ELR (cell line): ENCODE measurements at regions not wholly inside any gene's neighbourhood (a gene's known extent, or its start where the extent isn't known, plus 50 kb on each side); places are given as distances from the start of the nearest gene placed in this dataset.
A peak's percentile ranks its signal among the peaks of the same experiment; 100 is the strongest.
"Not testable (repeated sequence)": the region's sequence is repeated elsewhere in the genome, so short reads cannot be mapped to it uniquely, and the experiment has no call there.

Experiments used
- DNase-seq: peaks from one replicate; pipeline ENCODE4 v3.0.0-alpha.2; 2015; ENCODE audit warnings: low read depth

GRCh38 chr6:152811785-152812184, 61.2 kb downstream of the VIP start:
- no peak for DNase-seq

- DNase-seq = no peak
Measured at GRCh38 chr6:152815230-152815872, 64.8 kb downstream of the VIP start.

- no peak for DNase-seq
Measured at GRCh38 chr6:152816055-152816454, 65.5 kb downstream of the VIP start.

GRCh38 chr6:152821525-152821924, 70.9 kb downstream of the VIP start:
- peak; percentile 10 for DNase-seq

- DNase-seq = no peak
Measured at GRCh38 chr6:152824666-152825065, 74.1 kb downstream of the VIP start.

GRCh38 chr6:152828431-152828830, 77.8 kb downstream of the VIP start:
- no peak for DNase-seq

- DNase-seq = not testable (repeated sequence)
Measured at GRCh38 chr6:152834366-152834765, 83.8 kb downstream of the VIP start.

GRCh38 chr6:152836523-152836922, 85.9 kb downstream of the VIP start:
- no peak for DNase-seq

- no peak for DNase-seq
Measured at GRCh38 chr6:152845421-152845820, 94.8 kb downstream of the VIP start.

GRCh38 chr6:152846825-152847224, 96.2 kb downstream of the VIP start:
- no peak for DNase-seq

- no peak for DNase-seq
Measured at GRCh38 chr6:152848919-152849318, 98.3 kb downstream of the VIP start.

GRCh38 chr6:152854086-152854795, 103.6 kb downstream of the VIP start:
- no peak for DNase-seq

- no peak for DNase-seq
Measured at GRCh38 chr6:152858141-152858540, 107.5 kb downstream of the VIP start.

- no peak for DNase-seq
Measured at GRCh38 chr6:152859225-152859624, 108.6 kb downstream of the VIP start.

GRCh38 chr6:152863618-152864326, 113.2 kb downstream of the VIP start:
- DNase-seq = peak; percentile 70

- DNase-seq = no peak
Measured at GRCh38 chr6:152874267-152874666, 108.6 kb downstream of the FBXO5 start.

- no peak for DNase-seq
Measured at GRCh38 chr6:152874846-152875568, 107.8 kb downstream of the FBXO5 start.

GRCh38 chr6:152879681-152880080, 103.2 kb downstream of the FBXO5 start:
- no peak for DNase-seq

- DNase-seq = no peak
Measured at GRCh38 chr6:152893187-152893586, 89.7 kb downstream of the FBXO5 start.

GRCh38 chr6:152896923-152897322, 85.9 kb downstream of the FBXO5 start:
- DNase-seq = no peak

GRCh38 chr6:152897807-152898399, 84.9 kb downstream of the FBXO5 start:
- DNase-seq = peak; percentile 68

GRCh38 chr6:152904678-152905077, 78.2 kb downstream of the FBXO5 start:
- no peak for DNase-seq
